HepG2 (cell line): ENCODE measurements at regions not wholly inside any gene's neighbourhood (a gene's known extent, or its start where the extent isn't known, plus 50 kb on each side); places are given as distances from the start of the nearest gene placed in this dataset.

Experiments
- ATAC-seq: fragments of 200-7000 bp; cut with Tn5 transposase; 3 replicates; pipeline ENCODE4 v1.9.1; 2020; ENCODE audit warnings: mild to moderate bottlenecking, moderate library complexity
- BruUV-seq: library from RNA; stranded (reverse); fragments of 400-500 nt; replicated peaks from 2 replicates; lab custom pipeline; 2021; lab: Mats Ljungman, UMichigan
- CTCF ChIA-PET: fragments of 300-600 bp; formaldehyde crosslinking; extraction: SDS; loops from one replicate; lab custom pipeline; 2021; ENCODE audit warnings: low total read pairs, inconsistent platforms, low intra/inter-chr PET ratio; lab: Yijun Ruan, JAX
- POLR2A ChIA-PET: fragments of 350-600 bp; sonication (Branson Sonifier 250); formaldehyde crosslinking; loops from one replicate; lab custom pipeline; 2020; ENCODE audit warnings: antibody characterized with exemption, inconsistent platforms; lab: Yijun Ruan, JAX
- DNase-seq: peaks from one replicate; pipeline ENCODE4 v3.0.0-alpha.2; 2015; ENCODE audit warnings: low spot score
- FAIRE-seq: peaks from 3 replicates; lab custom pipeline; 2011; peaks lifted over from hg19 to GRCh38; lab: Jason Lieb, UNC
- H2AFZ ChIP-seq: one replicate; pipeline ENCODE4 v1.6.1; 2011; ENCODE audit warnings: low read length, inconsistent platforms
- H3K27ac ChIP-seq: fragments of 300-600 bp; 3 replicates; pipeline ENCODE4 v1.8.0; 2011; ENCODE audit warnings: mixed run types, mild to moderate bottlenecking, mixed read lengths, low read length, inconsistent platforms; ENCODE audit not compliant: insufficient read depth; ENCODE audit errors: extremely low read length
- H3K27me3 ChIP-seq, 2 experiments: fragments of 200-600 bp in 1 of 2; 2 replicates in 1 of 2; 3 replicates in 1 of 2; pipeline versions ENCODE4 v1.6.0 to v1.8.0; 2011; ENCODE audit warnings: low read length in 2 of 2, mild to moderate bottlenecking in 2 of 2, moderate library complexity in 2 of 2, inconsistent platforms in 1 of 2; ENCODE audit not compliant: insufficient read depth in 2 of 2, control insufficient read depth in 1 of 2
- H3K36me3 ChIP-seq, 2 experiments: fragments of 200-600 bp in 1 of 2; replicated peaks in 1 of 2; 2 replicates in 1 of 2; 3 replicates in 1 of 2; pipeline versions ENCODE4 v1.5.1 to v1.8.0; 2011; ENCODE audit warnings: low read length in 2 of 2, inconsistent platforms in 1 of 2; ENCODE audit not compliant: insufficient read depth in 2 of 2, control insufficient read depth in 1 of 2
- H3K4me1 ChIP-seq: 2 replicates; pipeline ENCODE4 v1.5.1; 2012; ENCODE audit warnings: low read length, inconsistent platforms; ENCODE audit not compliant: insufficient read depth
- H3K4me2 ChIP-seq: 2 replicates; pipeline ENCODE4 v1.6.0; 2011; ENCODE audit warnings: low read depth, low read length, inconsistent platforms
- H3K4me3 ChIP-seq, 3 experiments: fragments of 200-600 bp in 1 of 3; sonication (generic), shearing (Covaris generic) in 1 of 3; replicated peaks in 1 of 3; 2 replicates each; pipeline ENCODE4 v1.5.1; 2011 to 2016; ENCODE audit warnings: low read length in 3 of 3, inconsistent platforms in 2 of 3, low read depth in 2 of 3, mild to moderate bottlenecking in 2 of 3, control low read depth in 1 of 3, mixed read lengths in 1 of 3; ENCODE audit not compliant: insufficient read depth in 1 of 3
- H3K79me2 ChIP-seq: one replicate; pipeline ENCODE4 v1.6.1; 2011; ENCODE audit warnings: low read length, inconsistent platforms; ENCODE audit not compliant: insufficient read depth
- H3K9ac ChIP-seq: 2 replicates; pipeline ENCODE4 v1.6.0; 2011; ENCODE audit warnings: mild to moderate bottlenecking, low read depth, low read length, inconsistent platforms; ENCODE audit not compliant: insufficient read depth
- H3K9me3 ChIP-seq: 2 replicates; pipeline ENCODE4 v1.5.1; 2012; ENCODE audit warnings: mild to moderate bottlenecking, low read length
- H4K20me1 ChIP-seq: 2 replicates; pipeline ENCODE4 v1.6.0; 2011; ENCODE audit warnings: inconsistent platforms, mild to moderate bottlenecking, low read length, moderate library complexity; ENCODE audit not compliant: insufficient read depth
- ADNP ChIP-seq: sonication (generic); formaldehyde crosslinking; IDR thresholded peaks from 2 replicates; pipeline ENCODE4 v1.4.0; 2020; ENCODE audit warnings: missing genetic modification reagents
- ARNTL ChIP-seq: sonication (generic); formaldehyde crosslinking; IDR thresholded peaks from 2 replicates; pipeline ENCODE4 v1.4.0; 2020; ENCODE audit warnings: mild to moderate bottlenecking, missing genetic modification reagents
- FOXA3 ChIP-seq: IDR thresholded peaks from 2 replicates; pipeline ENCODE4 v1.6.1; 2016; ENCODE audit warnings: missing genetic modification reagents, missing compliant biosample characterization
- HOXD1 ChIP-seq: sonication (generic); formaldehyde crosslinking; IDR thresholded peaks from 2 replicates; pipeline ENCODE4 v1.5.0; 2020; ENCODE audit warnings: missing genetic modification reagents
- TBX3 ChIP-seq: fragments of 450-650 bp; IDR thresholded peaks from 2 replicates; pipeline ENCODE4 v1.6.1; 2017; ENCODE audit warnings: antibody characterized with exemption, mild to moderate bottlenecking, inconsistent platforms, borderline replicate concordance
- ZBTB1 ChIP-seq: sonication (generic); formaldehyde crosslinking; IDR thresholded peaks from 2 replicates; pipeline ENCODE4 v1.4.0; 2020; ENCODE audit warnings: missing genetic modification reagents, borderline replicate concordance
- ZBTB42 ChIP-seq: sonication (generic); formaldehyde crosslinking; IDR thresholded peaks from 2 replicates; pipeline ENCODE4 v1.5.0; 2020; ENCODE audit warnings: mild to moderate bottlenecking, missing genetic modification reagents
- ZNF263 ChIP-seq: sonication (generic); formaldehyde crosslinking; IDR thresholded peaks from 2 replicates; pipeline ENCODE4 v1.4.0; 2020; ENCODE audit warnings: missing genetic modification reagents
- ZNF788 ChIP-seq: sonication (generic); formaldehyde crosslinking; IDR thresholded peaks from 2 replicates; pipeline ENCODE4 v1.5.0; 2020; ENCODE audit warnings: mild to moderate bottlenecking, missing genetic modification reagents, borderline replicate concordance
- WGBS: methylation state at CpG from one replicate; pipeline ENCODE4 v1.1.6; 2017; ENCODE audit warnings: low lambda C conversion rate; 5-methylcytosine and 5-hydroxymethylcytosine counted together
- in situ Hi-C: cut with HindIII; loops from 2 replicates; pipeline ENCODE4 v1.10.0; 2017; ENCODE audit warnings: low pct_unique_long_range_greater_than_20kb; ENCODE audit not compliant: extremely low pct_ligation_motif_present
- intact Hi-C: fragments of 100-400 bp; cut with micrococcal nuclease; formaldehyde crosslinking; loops from one replicate; pipeline ENCODE4 v1.10.0; 2022; ENCODE audit not compliant: unreplicated experiment
- TF ChIP-seq, protein P1 (sequence below): sonication (generic); formaldehyde crosslinking; IDR thresholded peaks from 2 replicates; pipeline ENCODE4 v1.4.0; 2020; ENCODE audit warnings: mild to moderate bottlenecking, missing genetic modification reagents
- TF ChIP-seq, protein P2 (sequence below): sonication (generic); formaldehyde crosslinking; IDR thresholded peaks from 2 replicates; pipeline ENCODE4 v1.4.0; 2020; ENCODE audit warnings: missing genetic modification reagents, mild to moderate bottlenecking, borderline replicate concordance
- TF ChIP-seq, protein P3 (sequence below): sonication (generic); formaldehyde crosslinking; IDR thresholded peaks from 2 replicates; pipeline ENCODE4 v1.4.0; 2020; ENCODE audit warnings: low read depth, missing genetic modification reagents

DNA sequence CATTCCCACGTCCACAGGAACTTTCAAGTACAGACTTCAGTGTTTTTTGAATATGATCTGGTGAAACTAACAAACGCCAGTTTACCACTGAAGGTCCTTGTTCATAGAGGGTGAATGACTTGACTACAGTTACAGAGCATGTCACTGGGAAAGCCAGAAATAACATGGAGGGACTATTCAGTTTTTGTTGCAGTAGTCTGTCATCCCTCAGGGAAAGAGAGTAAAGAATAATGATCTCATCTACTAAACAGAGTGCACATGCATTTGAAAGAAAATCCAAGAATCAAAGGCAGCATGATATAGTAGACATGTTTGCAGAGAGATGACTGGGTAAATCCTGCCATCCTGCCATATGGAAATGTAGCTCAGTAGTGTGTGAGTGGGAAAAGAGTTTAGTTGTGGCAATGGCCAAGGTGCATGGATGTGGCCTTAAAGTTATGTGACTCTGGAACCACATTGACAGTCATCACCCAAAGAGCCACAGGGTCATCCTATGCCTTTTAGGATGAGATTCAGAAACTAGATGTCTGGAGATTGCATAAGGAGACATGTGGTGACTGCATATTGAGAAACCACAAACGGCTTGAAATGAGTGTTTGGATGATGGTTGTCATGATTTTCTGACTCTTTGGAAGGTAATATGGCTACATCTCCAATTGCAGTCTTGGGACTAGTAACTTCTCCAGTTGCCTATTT, 125.3 kb upstream of the ZEB2 start (continued):
- TF ChIP-seq, protein P1, sequence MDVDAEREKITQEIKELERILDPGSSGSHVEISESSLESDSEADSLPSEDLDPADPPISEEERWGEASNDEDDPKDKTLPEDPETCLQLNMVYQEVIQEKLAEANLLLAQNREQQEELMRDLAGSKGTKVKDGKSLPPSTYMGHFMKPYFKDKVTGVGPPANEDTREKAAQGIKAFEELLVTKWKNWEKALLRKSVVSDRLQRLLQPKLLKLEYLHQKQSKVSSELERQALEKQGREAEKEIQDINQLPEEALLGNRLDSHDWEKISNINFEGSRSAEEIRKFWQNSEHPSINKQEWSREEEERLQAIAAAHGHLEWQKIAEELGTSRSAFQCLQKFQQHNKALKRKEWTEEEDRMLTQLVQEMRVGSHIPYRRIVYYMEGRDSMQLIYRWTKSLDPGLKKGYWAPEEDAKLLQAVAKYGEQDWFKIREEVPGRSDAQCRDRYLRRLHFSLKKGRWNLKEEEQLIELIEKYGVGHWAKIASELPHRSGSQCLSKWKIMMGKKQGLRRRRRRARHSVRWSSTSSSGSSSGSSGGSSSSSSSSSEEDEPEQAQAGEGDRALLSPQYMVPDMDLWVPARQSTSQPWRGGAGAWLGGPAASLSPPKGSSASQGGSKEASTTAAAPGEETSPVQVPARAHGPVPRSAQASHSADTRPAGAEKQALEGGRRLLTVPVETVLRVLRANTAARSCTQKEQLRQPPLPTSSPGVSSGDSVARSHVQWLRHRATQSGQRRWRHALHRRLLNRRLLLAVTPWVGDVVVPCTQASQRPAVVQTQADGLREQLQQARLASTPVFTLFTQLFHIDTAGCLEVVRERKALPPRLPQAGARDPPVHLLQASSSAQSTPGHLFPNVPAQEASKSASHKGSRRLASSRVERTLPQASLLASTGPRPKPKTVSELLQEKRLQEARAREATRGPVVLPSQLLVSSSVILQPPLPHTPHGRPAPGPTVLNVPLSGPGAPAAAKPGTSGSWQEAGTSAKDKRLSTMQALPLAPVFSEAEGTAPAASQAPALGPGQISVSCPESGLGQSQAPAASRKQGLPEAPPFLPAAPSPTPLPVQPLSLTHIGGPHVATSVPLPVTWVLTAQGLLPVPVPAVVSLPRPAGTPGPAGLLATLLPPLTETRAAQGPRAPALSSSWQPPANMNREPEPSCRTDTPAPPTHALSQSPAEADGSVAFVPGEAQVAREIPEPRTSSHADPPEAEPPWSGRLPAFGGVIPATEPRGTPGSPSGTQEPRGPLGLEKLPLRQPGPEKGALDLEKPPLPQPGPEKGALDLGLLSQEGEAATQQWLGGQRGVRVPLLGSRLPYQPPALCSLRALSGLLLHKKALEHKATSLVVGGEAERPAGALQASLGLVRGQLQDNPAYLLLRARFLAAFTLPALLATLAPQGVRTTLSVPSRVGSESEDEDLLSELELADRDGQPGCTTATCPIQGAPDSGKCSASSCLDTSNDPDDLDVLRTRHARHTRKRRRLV (CRISPR knock-in tag) = no peak
- TF ChIP-seq, protein P2, sequence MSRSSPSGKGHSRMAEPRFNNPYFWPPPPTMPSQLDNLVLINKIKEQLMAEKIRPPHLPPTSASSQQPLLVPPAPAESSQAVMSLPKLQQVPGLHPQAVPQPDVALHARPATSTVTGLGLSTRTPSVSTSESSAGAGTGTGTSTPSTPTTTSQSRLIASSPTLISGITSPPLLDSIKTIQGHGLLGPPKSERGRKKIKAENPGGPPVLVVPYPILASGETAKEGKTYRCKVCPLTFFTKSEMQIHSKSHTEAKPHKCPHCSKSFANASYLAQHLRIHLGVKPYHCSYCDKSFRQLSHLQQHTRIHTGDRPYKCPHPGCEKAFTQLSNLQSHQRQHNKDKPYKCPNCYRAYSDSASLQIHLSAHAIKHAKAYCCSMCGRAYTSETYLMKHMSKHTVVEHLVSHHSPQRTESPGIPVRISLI = no peak
- no peak for TF ChIP-seq ADNP (CRISPR knock-in tag)
- TF ChIP-seq, all 625 proteins: peak for 0

DNA sequence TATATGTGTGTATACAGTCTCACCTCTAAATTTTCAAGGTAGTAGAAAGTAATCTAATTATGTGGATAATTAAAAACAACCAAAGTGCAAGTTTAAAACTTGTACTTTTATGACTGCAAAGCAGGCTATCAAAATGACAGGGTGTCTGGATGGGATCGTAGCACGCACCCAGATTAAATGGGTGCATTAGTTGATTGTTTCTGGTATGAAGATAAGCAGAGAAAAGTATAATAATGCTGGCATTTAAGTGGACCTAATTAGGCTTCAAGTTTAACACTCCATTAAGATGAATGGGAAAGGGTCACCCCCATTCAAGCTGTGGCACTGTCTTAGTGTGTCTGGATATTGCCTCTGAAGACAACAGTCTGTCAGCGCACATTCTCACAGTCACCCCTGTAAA, 124.6 kb upstream of the ZEB2 start:
- Histone ChIP-seq H3K27me3 (no peaks in the 10 kb centered on the region), H2AFZ (no peak overlapping the region), H3K9me3 (no peaks in the 10 kb centered on the region), H3K4me2 (no peak overlapping the region), H3K4me3 (no peak overlapping the region), H3K4me1 (no peaks in the 10 kb centered on the region), H3K36me3 (no peaks in the 10 kb centered on the region), H4K20me1 (no peaks in the 10 kb centered on the region), H3K27ac (no peak overlapping the region), H3K9ac (no peak overlapping the region), H3K79me2 (no peaks in the 10 kb centered on the region)
- CTCF ChIA-PET = no interaction called here
- POLR2A ChIA-PET = no interaction called here
- no TSS peak for BruUV-seq
- FAIRE-seq = no peak
- DNase-seq = no peak
- 19% methylated on average over 3 of the region's 3 CpGs for WGBS
- intact Hi-C loops (no loop called here), in situ Hi-C loops (no loop called here)
- ATAC-seq = no peak
- TF ChIP-seq ZBTB1 (no peak), HOXD1 (CRISPR knock-in tag) (no peak), ZBTB42 (no peak), ZNF263 (no peak), TBX3 (no peak), ARNTL (CRISPR knock-in tag) (no peak), FOXA3 (CRISPR knock-in tag) (no peak), ZNF788 (CRISPR knock-in tag) (no peak)
- TF ChIP-seq, protein P3, sequence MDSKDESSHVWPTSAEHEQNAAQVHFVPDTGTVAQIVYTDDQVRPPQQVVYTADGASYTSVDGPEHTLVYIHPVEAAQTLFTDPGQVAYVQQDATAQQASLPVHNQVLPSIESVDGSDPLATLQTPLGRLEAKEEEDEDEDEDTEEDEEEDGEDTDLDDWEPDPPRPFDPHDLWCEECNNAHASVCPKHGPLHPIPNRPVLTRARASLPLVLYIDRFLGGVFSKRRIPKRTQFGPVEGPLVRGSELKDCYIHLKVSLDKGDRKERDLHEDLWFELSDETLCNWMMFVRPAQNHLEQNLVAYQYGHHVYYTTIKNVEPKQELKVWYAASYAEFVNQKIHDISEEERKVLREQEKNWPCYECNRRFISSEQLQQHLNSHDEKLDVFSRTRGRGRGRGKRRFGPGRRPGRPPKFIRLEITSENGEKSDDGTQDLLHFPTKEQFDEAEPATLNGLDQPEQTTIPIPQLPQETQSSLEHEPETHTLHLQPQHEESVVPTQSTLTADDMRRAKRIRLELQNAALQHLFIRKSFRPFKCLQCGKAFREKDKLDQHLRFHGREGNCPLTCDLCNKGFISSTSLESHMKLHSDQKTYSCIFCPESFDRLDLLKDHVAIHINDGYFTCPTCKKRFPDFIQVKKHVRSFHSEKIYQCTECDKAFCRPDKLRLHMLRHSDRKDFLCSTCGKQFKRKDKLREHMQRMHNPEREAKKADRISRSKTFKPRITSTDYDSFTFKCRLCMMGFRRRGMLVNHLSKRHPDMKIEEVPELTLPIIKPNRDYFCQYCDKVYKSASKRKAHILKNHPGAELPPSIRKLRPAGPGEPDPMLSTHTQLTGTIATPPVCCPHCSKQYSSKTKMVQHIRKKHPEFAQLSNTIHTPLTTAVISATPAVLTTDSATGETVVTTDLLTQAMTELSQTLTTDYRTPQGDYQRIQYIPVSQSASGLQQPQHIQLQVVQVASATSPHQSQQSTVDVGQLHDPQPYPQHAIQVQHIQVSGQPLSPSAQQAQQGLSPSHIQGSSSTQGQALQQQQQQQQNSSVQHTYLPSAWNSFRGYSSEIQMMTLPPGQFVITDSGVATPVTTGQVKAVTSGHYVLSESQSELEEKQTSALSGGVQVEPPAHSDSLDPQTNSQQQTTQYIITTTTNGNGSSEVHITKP (CRISPR knock-in tag) = no peak
